Smooth muscle cell (in vitro differentiated cells): ENCODE measurements at regions not wholly inside any gene's neighbourhood (a gene's known extent, or its start where the extent isn't known, plus 50 kb on each side); places are given as distances from the start of the nearest gene placed in this dataset.
A peak's percentile ranks its signal among the peaks of the same experiment; 100 is the strongest.

Experiments used
- DNase-seq: peaks from one replicate; lab custom pipeline; 2025; ENCODE audit not compliant: unreplicated experiment; lab: John Stamatoyannopoulos, UW
- H2AFZ ChIP-seq: fragments of 200-600 bp; sonication (generic); 2 replicates; pipeline ENCODE4 v1.6.0; 2016; ENCODE audit warnings: antibody characterized with exemption, low read depth, mild to moderate bottlenecking
- H3F3A ChIP-seq: fragments of 200-600 bp; sonication (generic); 2 replicates; pipeline ENCODE4 v1.6.0; 2017; ENCODE audit warnings: antibody characterized with exemption, low read depth
- H3K27ac ChIP-seq: fragments of 200-600 bp; sonication (generic); 2 replicates; pipeline ENCODE4 v1.5.1; 2016; ENCODE audit warnings: low read depth, mild to moderate bottlenecking
- H3K27me3 ChIP-seq: fragments of 200-600 bp; sonication (generic); 2 replicates; pipeline ENCODE4 v1.6.1; 2016; ENCODE audit warnings: low read depth, mild to moderate bottlenecking
- H3K36me3 ChIP-seq: fragments of 200-600 bp; sonication (generic); 2 replicates; pipeline ENCODE4 v1.5.1; 2016; ENCODE audit warnings: low read depth
- H3K4me1 ChIP-seq: fragments of 200-600 bp; sonication (generic); 2 replicates; pipeline ENCODE4 v1.5.1; 2016; ENCODE audit warnings: low read depth
- H3K4me2 ChIP-seq: fragments of 200-600 bp; sonication (generic); 2 replicates; pipeline ENCODE4 v1.6.0; 2016; ENCODE audit warnings: mild to moderate bottlenecking
- H3K4me3 ChIP-seq: fragments of 200-600 bp; sonication (generic); 2 replicates; pipeline ENCODE4 v1.5.1; 2016; ENCODE audit warnings: mild to moderate bottlenecking
- H3K79me2 ChIP-seq: fragments of 200-600 bp; sonication (generic); 2 replicates; pipeline ENCODE4 v1.6.0; 2016; ENCODE audit warnings: low read depth, mild to moderate bottlenecking
- H3K9ac ChIP-seq: fragments of 200-600 bp; sonication (generic); 2 replicates; pipeline ENCODE4 v1.6.0; 2016; ENCODE audit warnings: low read depth
- H3K9me3 ChIP-seq: fragments of 200-600 bp; sonication (generic); replicated peaks from 2 replicates; pipeline ENCODE4 v1.5.1; 2016; ENCODE audit warnings: low read depth
- H4K20me1 ChIP-seq: fragments of 200-600 bp; sonication (generic); 2 replicates; pipeline ENCODE4 v1.6.0; 2016; ENCODE audit warnings: low read depth
- CTCF ChIP-seq: fragments of 200-600 bp; sonication (generic); IDR thresholded peaks from 2 replicates; pipeline ENCODE4 v1.5.1; 2017; ENCODE audit warnings: borderline replicate concordance, mild to moderate bottlenecking, antibody characterized with exemption; ENCODE audit not compliant: insufficient read depth, poor library complexity, severe bottlenecking
- WGBS: methylation state at CpG from one replicate; pipeline ENCODE4 v1.1.7; 2016; ENCODE audit warnings: low lambda C conversion rate; 5-methylcytosine and 5-hydroxymethylcytosine counted together

DNA sequence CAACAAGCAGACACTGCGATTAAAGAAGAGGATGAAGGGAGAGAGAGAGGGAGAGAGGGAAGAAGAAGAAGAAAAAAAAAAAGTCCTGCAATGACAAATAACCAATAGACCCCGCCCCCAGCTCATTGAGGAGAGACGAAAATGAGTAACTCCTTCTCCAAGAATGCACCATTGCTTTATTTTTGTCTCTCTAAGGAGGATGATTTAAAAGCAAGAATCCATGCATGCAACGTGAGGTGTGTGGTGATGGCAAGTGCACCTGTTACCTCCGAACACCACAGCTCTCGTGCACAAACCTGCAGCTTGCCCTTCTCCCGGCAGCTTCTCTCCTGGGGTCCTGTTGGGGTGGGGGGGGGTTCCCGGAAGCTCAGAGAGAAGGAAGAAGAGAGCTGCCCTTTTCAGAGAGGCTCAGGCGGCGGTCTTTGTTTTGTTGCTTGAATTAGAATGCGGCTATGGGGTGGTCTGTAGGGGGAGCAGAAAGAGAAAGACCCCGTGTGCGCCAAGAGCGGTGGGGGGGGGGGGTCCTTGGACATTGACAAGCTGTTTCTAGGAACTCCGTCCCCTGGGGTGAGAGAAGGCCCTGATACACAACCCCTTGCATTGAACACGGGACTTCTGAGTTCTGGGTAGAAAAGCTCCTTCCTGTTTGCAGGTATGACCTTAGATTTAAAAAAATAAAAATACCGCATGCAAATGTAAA, 100.7 kb downstream of the CRLF2 start:
- H3K4me1 ChIP-seq: peaks cover 14% of the 10 kb centered on the region
- no peaks in the 10 kb centered on the region for H3K9me3 ChIP-seq
- H3K79me2 ChIP-seq: no peaks in the 10 kb centered on the region
- H2AFZ ChIP-seq: no peak overlapping the region
- H3K4me2 ChIP-seq: no peak overlapping the region
- no peak for TF ChIP-seq CTCF
- H3K36me3 ChIP-seq: no peaks in the 10 kb centered on the region
- no peak overlapping the region for H3K27ac ChIP-seq
- H3K27me3 ChIP-seq: peaks cover 49% of the 10 kb centered on the region
- 8% methylated on average over 17 of the region's 17 CpGs for WGBS
- H3K4me3 ChIP-seq: no peak overlapping the region
- DNase-seq: no peak
- no peaks in the 10 kb centered on the region for H3F3A ChIP-seq
- no peak overlapping the region for H3K9ac ChIP-seq
- no peaks in the 10 kb centered on the region for H4K20me1 ChIP-seq

- no peak overlapping the region for H3K9ac ChIP-seq
- H3K4me2 ChIP-seq: no peak overlapping the region
- no peak overlapping the region for H2AFZ ChIP-seq
- no peak overlapping the region for H3K4me3 ChIP-seq
- no peak for TF ChIP-seq CTCF
- no peaks in the 10 kb centered on the region for H3K9me3 ChIP-seq
- H3K27ac ChIP-seq: no peak overlapping the region
- H4K20me1 ChIP-seq: no peaks in the 10 kb centered on the region
- no peaks in the 10 kb centered on the region for H3K79me2 ChIP-seq
- 92% methylated on average over 5 of the region's 5 CpGs for WGBS
- H3F3A ChIP-seq: no peaks in the 10 kb centered on the region
- H3K36me3 ChIP-seq: no peaks in the 10 kb centered on the region
- no peak for DNase-seq
- peaks cover 62% of the 10 kb centered on the region for H3K27me3 ChIP-seq
- H3K4me1 ChIP-seq: peaks cover 14% of the 10 kb centered on the region
Observed at GRCh38 chrX:1109580-1110119, 102.8 kb downstream of the CRLF2 start.

DNA sequence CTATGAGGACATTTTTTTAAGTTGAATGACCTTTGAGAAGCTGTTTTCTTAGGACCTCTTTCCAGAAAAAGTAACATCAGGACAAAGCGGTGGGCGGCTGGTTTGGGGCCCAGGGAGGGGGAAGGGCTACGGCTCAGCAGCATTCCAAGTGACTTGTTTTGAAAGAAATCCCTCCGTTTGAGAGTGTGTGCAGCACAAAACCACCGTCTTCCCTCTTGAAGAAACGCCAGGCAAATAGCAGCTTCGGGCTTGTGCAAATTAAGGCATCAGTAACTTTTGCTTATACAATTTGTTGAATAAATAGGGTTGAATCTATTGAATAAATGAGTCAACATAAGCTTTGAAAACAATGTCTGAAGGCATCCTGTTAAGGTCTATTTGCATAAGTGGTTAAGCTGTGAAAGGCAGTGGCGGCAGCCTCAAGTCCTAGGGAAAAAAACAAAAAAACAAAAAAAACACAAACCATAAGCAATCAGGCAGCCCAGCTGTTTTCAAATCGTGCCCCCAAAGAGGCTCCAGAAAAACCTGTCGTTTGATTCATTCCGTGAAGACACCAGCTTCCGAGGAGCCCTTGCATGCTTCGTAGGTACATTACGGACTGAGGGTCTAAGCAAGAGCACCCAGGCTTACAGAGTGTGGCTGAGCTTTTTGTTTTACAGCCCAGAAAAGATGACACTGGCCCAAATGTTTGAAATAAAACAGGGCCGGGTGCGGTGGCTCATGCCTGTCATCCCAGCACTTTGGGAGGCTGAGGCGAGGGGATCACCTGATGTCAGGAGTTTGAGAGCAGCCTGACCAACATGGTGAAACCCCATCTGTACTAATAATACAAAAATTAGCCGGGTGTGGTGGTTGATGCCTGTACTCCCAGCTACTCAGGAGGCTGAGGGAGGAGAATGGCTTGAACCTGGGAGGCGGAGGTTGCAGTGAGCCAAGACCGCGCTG, 103.7 kb downstream of the CRLF2 start:
- Histone ChIP-seq H3K4me2 (peak overlapping the region; percentile 53), H3K4me1 (peaks cover 14% of the 10 kb centered on the region), H3F3A (no peaks in the 10 kb centered on the region), H3K9me3 (no peaks in the 10 kb centered on the region), H3K36me3 (no peaks in the 10 kb centered on the region), H3K27me3 (peaks cover 62% of the 10 kb centered on the region), H3K27ac (no peak overlapping the region), H2AFZ (no peak overlapping the region), H4K20me1 (no peaks in the 10 kb centered on the region), H3K9ac (no peak overlapping the region), H3K79me2 (no peaks in the 10 kb centered on the region), H3K4me3 (no peak overlapping the region)
- no peak for TF ChIP-seq CTCF
- no peak for DNase-seq
- WGBS: 25% methylated on average over 20 of the region's 21 CpGs
